ENCODE measurements at regions not wholly inside any gene's neighbourhood (a gene's known extent, or its start where the extent isn't known, plus 50 kb on each side); places are given as distances from the start of the nearest gene placed in this dataset.
"Not testable (repeated sequence)": the region's sequence is repeated elsewhere in the genome, so short reads cannot be mapped to it uniquely, and the experiment has no call there.

DNA sequence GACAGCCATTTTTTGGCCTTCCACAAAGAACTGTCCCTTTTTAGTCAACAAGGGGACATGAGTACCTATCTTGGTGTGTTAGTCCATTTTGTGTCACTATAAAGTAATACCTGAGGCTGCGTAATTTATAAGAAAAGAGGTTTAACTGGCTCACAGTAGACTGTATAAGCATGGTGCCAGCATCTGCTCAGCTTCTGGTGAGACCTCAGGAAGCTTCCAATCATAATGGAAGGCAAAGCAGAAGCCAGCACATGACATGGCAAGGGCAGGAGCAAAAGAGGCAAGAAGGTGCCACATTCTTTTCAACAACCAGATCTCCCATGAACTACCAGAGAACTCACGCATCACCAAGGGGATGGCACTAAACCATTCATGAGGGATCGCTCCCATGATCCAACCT, 66.1 kb upstream of the VGLL4 start:
- no peak for DNase-seq
- peaks cover 42% of the 10 kb centered on the region for H3K79me1 ChIP-seq (replicated peaks; ENCODE audit: low read length, poor library complexity, severe bottlenecking)
- no peak overlapping the region for H2BK5ac ChIP-seq (ENCODE audit: low read depth, low read length, poor library complexity, severe bottlenecking)
- no peak overlapping the region for H2BK12ac ChIP-seq (ENCODE audit: low read length in 2 of 2)
- no peak overlapping the region for H3K4ac ChIP-seq (ENCODE audit: low read depth in 1 of 2, low read length in 2 of 2)
- no peak overlapping the region for H3K4me3 ChIP-seq (ENCODE audit: insufficient read depth in 1 of 2, low read depth in 1 of 2, low read length in 2 of 2)
- H2BK120ac ChIP-seq (ENCODE audit: low read depth, low read length): no peak overlapping the region
- no peak overlapping the region for H3K4me2 ChIP-seq (ENCODE audit: low read length, poor library complexity, severe bottlenecking)
- WGBS: 92% methylated on average over 2 of the region's 3 CpGs
- H3K23ac ChIP-seq (ENCODE audit: low read length in 2 of 2): no peak overlapping the region
- H3K18ac ChIP-seq (ENCODE audit: low read depth in 1 of 2, low read length in 2 of 2): no peak overlapping the region
- H2BK15ac ChIP-seq (ENCODE audit: low read depth, poor library complexity, severe bottlenecking): no peak overlapping the region
- H3K9me3 ChIP-seq (ENCODE audit: control insufficient read depth, low read length): peaks cover 9% of the 10 kb centered on the region
- H3K36me3 ChIP-seq (ENCODE audit: control insufficient read depth in 1 of 2, insufficient read depth in 2 of 2, low read depth in 1 of 2, low read length in 2 of 2): peaks cover 0 to 4% of the 10 kb centered on the region in 2 experiments
- H3K27me3 ChIP-seq (ENCODE audit: control insufficient read depth in 1 of 2, insufficient read depth in 1 of 2, low read length in 2 of 2): no peaks in the 10 kb centered on the region
- H3K4me1 ChIP-seq (ENCODE audit: control insufficient read depth, insufficient read depth, low read depth, low read length): peaks cover 5% of the 10 kb centered on the region
- H2AK5ac ChIP-seq (ENCODE audit: low read length, severe bottlenecking): no peak overlapping the region
- H4K91ac ChIP-seq (ENCODE audit: low read length): no peak overlapping the region
- H3K14ac ChIP-seq (ENCODE audit: low read length in 2 of 2): no peak overlapping the region
- no peak overlapping the region for H2AFZ ChIP-seq (ENCODE audit: low read depth, low read length)
- no peak overlapping the region for H4K8ac ChIP-seq (ENCODE audit: low read length)
- no peak overlapping the region for H3K27ac ChIP-seq (ENCODE audit: low read length, poor library complexity, severe bottlenecking)
- no peak overlapping the region for H3K9ac ChIP-seq (ENCODE audit: low read length)

DNA sequence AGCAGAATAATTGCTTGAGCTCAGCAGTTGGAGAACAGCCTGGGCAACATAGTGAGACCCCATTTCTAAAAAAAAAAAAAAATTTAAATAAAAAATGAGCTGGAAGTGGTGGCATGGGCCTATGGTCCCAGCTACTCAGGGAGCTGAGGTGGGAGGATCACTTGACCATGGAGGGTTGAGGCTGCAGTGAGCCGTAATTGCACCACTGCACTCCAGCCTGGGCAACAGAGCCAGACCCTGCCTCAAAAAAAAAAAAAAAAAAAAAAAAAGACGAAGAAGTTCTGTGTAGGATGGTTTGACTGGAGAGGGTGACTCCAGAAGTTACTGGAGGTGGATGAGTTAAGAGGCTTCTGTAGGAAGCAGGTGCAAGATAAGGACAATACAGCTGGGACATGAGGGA, 63.4 kb upstream of the VGLL4 start:
- WGBS: 100% methylated on average over 2 of the region's 2 CpGs
- not testable (repeated sequence) for H2BK12ac ChIP-seq (ENCODE audit: low read length in 2 of 2); H3K4me2 ChIP-seq (ENCODE audit: low read length, poor library complexity, severe bottlenecking); H3K36me3 ChIP-seq (ENCODE audit: control insufficient read depth in 1 of 2, insufficient read depth in 2 of 2, low read depth in 1 of 2, low read length in 2 of 2); H2AK5ac ChIP-seq (ENCODE audit: low read length, severe bottlenecking); H3K18ac ChIP-seq (ENCODE audit: low read depth in 1 of 2, low read length in 2 of 2); H3K4ac ChIP-seq (ENCODE audit: low read depth in 1 of 2, low read length in 2 of 2); H2AFZ ChIP-seq (ENCODE audit: low read depth, low read length); H3K9ac ChIP-seq (ENCODE audit: low read length); H3K23ac ChIP-seq (ENCODE audit: low read length in 2 of 2); DNase-seq; H3K9me3 ChIP-seq (ENCODE audit: control insufficient read depth, low read length); H3K14ac ChIP-seq (ENCODE audit: low read length in 2 of 2); H3K27me3 ChIP-seq (ENCODE audit: control insufficient read depth in 1 of 2, insufficient read depth in 1 of 2, low read length in 2 of 2); H2BK120ac ChIP-seq (ENCODE audit: low read depth, low read length); H4K91ac ChIP-seq (ENCODE audit: low read length); H2BK5ac ChIP-seq (ENCODE audit: low read depth, low read length, poor library complexity, severe bottlenecking); H3K4me3 ChIP-seq (ENCODE audit: insufficient read depth in 1 of 2, low read depth in 1 of 2, low read length in 2 of 2); H3K4me1 ChIP-seq (ENCODE audit: control insufficient read depth, insufficient read depth, low read depth, low read length); H2BK15ac ChIP-seq (ENCODE audit: low read depth, poor library complexity, severe bottlenecking); H3K27ac ChIP-seq (ENCODE audit: low read length, poor library complexity, severe bottlenecking); H4K8ac ChIP-seq (ENCODE audit: low read length)
- peaks cover 41% of the 10 kb centered on the region for H3K79me1 ChIP-seq (replicated peaks; ENCODE audit: low read length, poor library complexity, severe bottlenecking)

DNA sequence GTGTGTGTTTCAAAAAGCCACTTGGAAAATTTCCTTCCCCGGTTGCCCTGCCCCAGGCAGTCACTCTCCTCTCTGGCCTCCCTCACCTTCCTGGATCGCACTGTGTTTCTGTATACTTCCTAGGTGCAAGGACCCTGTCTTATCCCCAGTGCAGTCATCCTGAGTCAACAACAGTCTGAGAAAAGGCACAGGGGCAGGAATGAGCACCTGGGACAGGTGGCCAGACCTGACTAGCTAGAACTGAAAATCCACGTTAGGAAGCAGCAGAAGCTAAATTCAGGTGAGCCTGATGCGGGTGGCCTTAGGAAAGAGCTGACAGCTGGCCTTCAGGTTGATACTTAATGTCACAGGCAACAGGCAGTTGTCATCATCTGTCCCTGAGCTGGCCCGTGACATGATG, 62.9 kb upstream of the VGLL4 start:
- no peak for DNase-seq
- Histone ChIP-seq H3K27me3 (ENCODE audit: control insufficient read depth in 1 of 2, insufficient read depth in 1 of 2, low read length in 2 of 2) (no peaks in the 10 kb centered on the region), H3K4me1 (ENCODE audit: control insufficient read depth, insufficient read depth, low read depth, low read length) (no peaks in the 10 kb centered on the region), H3K9me3 (ENCODE audit: control insufficient read depth, low read length) (peaks cover 9% of the 10 kb centered on the region), H2BK120ac (ENCODE audit: low read depth, low read length) (no peak overlapping the region), H3K9ac (ENCODE audit: low read length) (no peak overlapping the region), H3K36me3 (ENCODE audit: control insufficient read depth in 1 of 2, insufficient read depth in 2 of 2, low read depth in 1 of 2, low read length in 2 of 2) (peaks cover 0 to 4% of the 10 kb centered on the region in 2 experiments), H3K4me3 (ENCODE audit: insufficient read depth in 1 of 2, low read depth in 1 of 2, low read length in 2 of 2) (no peak overlapping the region), H3K14ac (ENCODE audit: low read length in 2 of 2) (no peak overlapping the region), H3K4ac (ENCODE audit: low read depth in 1 of 2, low read length in 2 of 2) (no peak overlapping the region), H4K91ac (ENCODE audit: low read length) (no peak overlapping the region), H2BK5ac (ENCODE audit: low read depth, low read length, poor library complexity, severe bottlenecking) (no peak overlapping the region), H3K27ac (ENCODE audit: low read length, poor library complexity, severe bottlenecking) (no peak overlapping the region), H3K79me1 (replicated peaks; ENCODE audit: low read length, poor library complexity, severe bottlenecking) (peaks cover 37% of the 10 kb centered on the region), H4K8ac (ENCODE audit: low read length) (no peak overlapping the region), H2BK12ac (ENCODE audit: low read length in 2 of 2) (no peak overlapping the region), H3K23ac (ENCODE audit: low read length in 2 of 2) (no peak overlapping the region), H2AFZ (ENCODE audit: low read depth, low read length) (no peak overlapping the region), H2AK5ac (ENCODE audit: low read length, severe bottlenecking) (no peak overlapping the region), H2BK15ac (ENCODE audit: low read depth, poor library complexity, severe bottlenecking) (no peak overlapping the region), H3K18ac (ENCODE audit: low read depth in 1 of 2, low read length in 2 of 2) (no peak overlapping the region), H3K4me2 (ENCODE audit: low read length, poor library complexity, severe bottlenecking) (no peak overlapping the region)
- WGBS: 99% methylated on average over 5 of the region's 5 CpGs

DNA sequence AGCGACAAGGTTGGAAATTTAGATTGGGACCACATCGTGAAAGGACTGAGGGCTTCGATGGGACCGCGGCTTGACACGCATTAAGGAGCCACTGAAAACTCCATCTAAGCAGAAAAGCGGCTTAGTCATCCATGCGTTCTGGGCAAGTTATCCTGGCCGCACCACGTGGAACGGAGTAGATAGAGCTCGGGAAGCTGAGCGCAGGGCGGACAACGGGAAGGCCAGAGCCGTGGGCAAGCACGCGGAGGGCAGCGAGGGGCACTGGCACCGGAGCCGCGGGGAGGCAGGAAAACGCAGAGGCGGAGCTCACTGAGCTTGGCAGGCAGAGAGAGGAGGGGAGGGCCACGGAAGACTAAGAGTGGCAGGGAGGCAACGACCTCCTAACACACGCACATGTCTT, 61.3 kb upstream of the VGLL4 start:
- Histone ChIP-seq H3K14ac (ENCODE audit: low read length in 2 of 2) (no peak overlapping the region), H3K36me3 (ENCODE audit: control insufficient read depth in 1 of 2, insufficient read depth in 2 of 2, low read depth in 1 of 2, low read length in 2 of 2) (peaks cover 11 to 13% of the 10 kb centered on the region in 2 experiments), H3K4me1 (ENCODE audit: control insufficient read depth, insufficient read depth, low read depth, low read length) (no peaks in the 10 kb centered on the region), H4K91ac (ENCODE audit: low read length) (no peak overlapping the region), H3K23ac (ENCODE audit: low read length in 2 of 2) (no peak overlapping the region), H3K27me3 (ENCODE audit: control insufficient read depth in 1 of 2, insufficient read depth in 1 of 2, low read length in 2 of 2) (no peaks in the 10 kb centered on the region), H2BK12ac (ENCODE audit: low read length in 2 of 2) (no peak overlapping the region), H3K4ac (ENCODE audit: low read depth in 1 of 2, low read length in 2 of 2) (no peak overlapping the region), H2BK120ac (ENCODE audit: low read depth, low read length) (no peak overlapping the region), H3K4me3 (ENCODE audit: insufficient read depth in 1 of 2, low read depth in 1 of 2, low read length in 2 of 2) (no peak overlapping the region), H3K9me3 (ENCODE audit: control insufficient read depth, low read length) (peaks cover 6% of the 10 kb centered on the region), H3K4me2 (ENCODE audit: low read length, poor library complexity, severe bottlenecking) (no peak overlapping the region), H3K9ac (ENCODE audit: low read length) (no peak overlapping the region), H2AFZ (ENCODE audit: low read depth, low read length) (no peak overlapping the region), H2BK15ac (ENCODE audit: low read depth, poor library complexity, severe bottlenecking) (no peak overlapping the region), H4K8ac (ENCODE audit: low read length) (no peak overlapping the region), H3K27ac (ENCODE audit: low read length, poor library complexity, severe bottlenecking) (no peak overlapping the region), H3K18ac (ENCODE audit: low read depth in 1 of 2, low read length in 2 of 2) (no peak overlapping the region), H2AK5ac (ENCODE audit: low read length, severe bottlenecking) (no peak overlapping the region), H3K79me1 (replicated peaks; ENCODE audit: low read length, poor library complexity, severe bottlenecking) (peaks cover 36% of the 10 kb centered on the region), H2BK5ac (ENCODE audit: low read depth, low read length, poor library complexity, severe bottlenecking) (no peak overlapping the region)
- 87% methylated on average over 25 of the region's 27 CpGs for WGBS
- no peak for DNase-seq
